ENCODE measurements at regions not wholly inside any gene's neighbourhood (a gene's known extent, or its start where the extent isn't known, plus 50 kb on each side); places are given as distances from the start of the nearest gene placed in this dataset.

DNA sequence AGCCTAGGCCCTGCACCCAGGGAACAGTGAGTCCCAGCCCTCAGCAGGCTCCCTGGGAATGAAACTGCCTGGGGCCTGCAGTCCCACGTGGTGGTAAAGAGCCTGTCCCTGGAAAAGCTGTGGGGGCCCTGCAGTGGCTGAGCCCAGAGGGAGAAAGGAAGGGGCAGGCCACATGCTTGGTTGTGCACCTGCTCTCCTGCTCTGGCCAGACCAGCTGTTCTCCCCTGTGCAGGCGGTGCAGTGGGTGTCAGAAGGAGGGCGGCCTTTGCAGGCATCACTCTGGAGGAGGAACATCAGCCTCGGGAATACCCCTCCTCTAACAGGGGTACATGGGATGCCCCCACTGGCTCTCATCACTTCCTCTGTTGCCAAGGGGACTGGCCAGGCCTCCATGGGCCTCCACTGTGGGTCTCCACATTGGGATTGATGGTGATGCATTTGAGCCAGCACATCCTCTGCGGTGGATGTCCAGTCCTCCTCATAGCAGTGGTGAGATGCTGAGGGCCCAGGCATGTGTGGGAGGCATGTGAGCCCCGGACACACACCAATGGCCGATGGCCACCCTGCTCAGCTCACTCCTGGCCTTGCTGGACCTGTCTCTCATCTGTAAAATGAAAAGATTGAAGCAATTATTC, 690.4 kb downstream of the BRD1 start:
- Histone ChIP-seq H3K9me3 (no peaks in the 10 kb centered on the region), H3K4me3 (no peak overlapping the region), H3K36me3 (no peaks in the 10 kb centered on the region), H3K4me1 (peaks cover 0 to 13% (median 0%) of the 10 kb centered on the region in 4 donors), H3K27me3 (no peaks in the 10 kb centered on the region), H3K27ac (no peak overlapping the region)
- 75 to 85% methylated on average over 7 of the region's 7 CpGs for WGBS, 2 donors
- TF ChIP-seq POLR2A (IDR thresholded peaks at IDR 0.05) = peak in 1 of 2 donors; percentile 2
- TF ChIP-seq, protein P1, sequence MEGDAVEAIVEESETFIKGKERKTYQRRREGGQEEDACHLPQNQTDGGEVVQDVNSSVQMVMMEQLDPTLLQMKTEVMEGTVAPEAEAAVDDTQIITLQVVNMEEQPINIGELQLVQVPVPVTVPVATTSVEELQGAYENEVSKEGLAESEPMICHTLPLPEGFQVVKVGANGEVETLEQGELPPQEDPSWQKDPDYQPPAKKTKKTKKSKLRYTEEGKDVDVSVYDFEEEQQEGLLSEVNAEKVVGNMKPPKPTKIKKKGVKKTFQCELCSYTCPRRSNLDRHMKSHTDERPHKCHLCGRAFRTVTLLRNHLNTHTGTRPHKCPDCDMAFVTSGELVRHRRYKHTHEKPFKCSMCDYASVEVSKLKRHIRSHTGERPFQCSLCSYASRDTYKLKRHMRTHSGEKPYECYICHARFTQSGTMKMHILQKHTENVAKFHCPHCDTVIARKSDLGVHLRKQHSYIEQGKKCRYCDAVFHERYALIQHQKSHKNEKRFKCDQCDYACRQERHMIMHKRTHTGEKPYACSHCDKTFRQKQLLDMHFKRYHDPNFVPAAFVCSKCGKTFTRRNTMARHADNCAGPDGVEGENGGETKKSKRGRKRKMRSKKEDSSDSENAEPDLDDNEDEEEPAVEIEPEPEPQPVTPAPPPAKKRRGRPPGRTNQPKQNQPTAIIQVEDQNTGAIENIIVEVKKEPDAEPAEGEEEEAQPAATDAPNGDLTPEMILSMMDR (IDR thresholded peaks at IDR 0.05) = no peak
- DNase-seq (ENCODE audit: low spot score in 2 of 2) = no peak

DNA sequence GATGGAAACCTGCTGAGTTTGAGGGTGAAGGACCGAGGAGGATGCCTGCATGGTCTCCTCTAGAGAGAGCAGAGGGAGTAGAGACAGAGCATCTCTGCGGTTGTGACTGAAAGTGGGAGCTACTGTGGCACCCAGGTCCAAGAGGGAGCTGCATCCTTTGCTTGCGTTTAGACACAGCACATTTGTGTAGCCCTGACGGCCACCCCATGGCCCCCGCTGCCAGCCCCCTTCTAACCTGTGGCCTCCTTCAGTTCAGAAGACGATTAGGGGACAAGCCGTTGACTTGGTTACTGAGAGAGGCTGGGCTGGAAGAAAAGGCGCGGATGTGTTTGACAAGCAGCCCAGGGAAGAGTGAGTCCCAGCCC, 690.9 kb downstream of the BRD1 start:
- DNase-seq (ENCODE audit: low spot score in 2 of 2) = no peak
- 89 to 90% methylated on average over 9 of the region's 9 CpGs for WGBS, 2 donors
- no peak overlapping the region for H3K4me3 ChIP-seq

DNA sequence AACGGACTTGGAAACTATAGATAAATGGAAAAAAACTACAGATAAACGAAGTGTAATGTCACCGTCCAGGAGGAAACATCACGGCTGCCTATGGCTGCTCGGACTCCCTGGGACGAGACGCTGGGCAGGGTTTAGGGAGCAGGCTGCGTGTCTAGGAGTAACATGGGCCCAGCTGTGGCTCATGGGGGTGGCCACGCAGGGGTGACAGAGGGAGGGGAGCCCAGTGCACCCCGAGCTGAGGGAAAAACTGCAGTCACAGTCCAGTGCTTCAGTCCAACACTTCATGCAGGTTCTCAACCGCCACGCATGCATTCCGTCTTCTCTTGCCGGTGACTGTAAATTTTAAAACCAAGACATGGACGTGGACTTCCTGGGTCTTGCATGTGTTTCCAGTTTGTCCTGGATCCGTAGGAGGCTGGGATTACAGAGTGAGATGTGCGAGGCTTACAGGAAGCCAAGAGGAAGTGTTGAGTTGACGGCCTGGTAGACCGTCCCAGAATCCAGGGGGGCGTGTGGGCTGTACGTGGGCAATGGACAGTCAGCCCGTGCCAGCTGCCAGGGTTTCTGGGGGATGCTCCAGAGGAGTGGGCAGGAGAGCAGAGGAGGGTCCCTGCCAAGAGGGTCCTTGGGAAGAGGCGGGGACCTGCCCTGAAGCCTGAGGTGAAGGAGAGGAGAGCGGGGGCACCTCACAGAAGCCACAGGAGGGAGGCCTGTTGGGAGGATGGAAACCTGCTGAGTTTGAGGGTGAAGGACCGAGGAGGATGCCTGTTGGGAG, 691.4 kb downstream of the BRD1 start:
- no peak for DNase-seq (ENCODE audit: low spot score in 2 of 2)
- Histone ChIP-seq H3K4me3 (no peak overlapping the region), H3K27me3 (no peaks in the 10 kb centered on the region), H3K9me3 (no peaks in the 10 kb centered on the region), H3K4me1 (peaks cover 0 to 13% (median 0%) of the 10 kb centered on the region in 4 donors), H3K36me3 (no peaks in the 10 kb centered on the region), H3K27ac (no peak overlapping the region)
- WGBS, 2 donors = 81% methylated on average over 25 of the region's 25 CpGs
- TF ChIP-seq EP300 (IDR thresholded peaks at IDR 0.05) (no peak), POLR2A (IDR thresholded peaks at IDR 0.05) (no peak)
- TF ChIP-seq, protein P1 (IDR thresholded peaks at IDR 0.05) = no peak

More for the DNA sequence above, 690.9 kb downstream of the BRD1 start:
- TF ChIP-seq POLR2A (IDR thresholded peaks at IDR 0.05) = no peak
- peaks cover 0 to 13% (median 0%) of the 10 kb centered on the region in 4 donors for H3K4me1 ChIP-seq
- H3K36me3 ChIP-seq = no peaks in the 10 kb centered on the region
- no peaks in the 10 kb centered on the region for H3K9me3 ChIP-seq
- H3K27me3 ChIP-seq = no peaks in the 10 kb centered on the region
- no peak overlapping the region for H3K27ac ChIP-seq

DNA sequence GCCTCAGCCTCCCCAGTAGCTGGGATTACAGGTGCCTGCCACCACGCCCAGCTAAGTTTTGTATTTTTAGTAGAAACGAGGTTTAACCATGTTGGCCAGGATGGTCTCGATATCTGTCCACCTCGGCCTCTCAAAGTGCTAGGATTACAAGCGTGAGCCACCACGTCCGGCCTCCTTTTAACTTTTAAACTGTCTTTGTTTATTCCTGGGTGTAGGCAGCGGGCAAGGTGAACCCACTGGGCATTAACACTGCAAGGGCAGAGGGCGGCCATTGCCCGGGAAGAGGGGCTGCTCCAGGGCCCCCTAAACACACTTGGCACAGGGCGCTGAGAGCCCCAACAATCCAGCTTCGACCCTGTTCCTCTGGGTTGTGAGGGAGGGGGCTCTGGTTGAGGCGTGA, 693.6 kb downstream of the BRD1 start:
- Histone ChIP-seq H3K4me1 (no peaks in the 10 kb centered on the region), H3K27me3 (no peaks in the 10 kb centered on the region), H3K27ac (no peak overlapping the region), H3K4me3 (no peak overlapping the region), H3K9me3 (no peaks in the 10 kb centered on the region), H3K36me3 (no peaks in the 10 kb centered on the region)
- WGBS, 2 donors = 84 to 87% methylated on average over 10 to 13 of the region's 13 CpGs
- TF ChIP-seq POLR2A (IDR thresholded peaks at IDR 0.05) (no peak), EP300 (IDR thresholded peaks at IDR 0.05) (no peak)
- TF ChIP-seq, protein P1 (IDR thresholded peaks at IDR 0.05) = no peak
- DNase-seq (ENCODE audit: low spot score in 2 of 2) = no peak

DNA sequence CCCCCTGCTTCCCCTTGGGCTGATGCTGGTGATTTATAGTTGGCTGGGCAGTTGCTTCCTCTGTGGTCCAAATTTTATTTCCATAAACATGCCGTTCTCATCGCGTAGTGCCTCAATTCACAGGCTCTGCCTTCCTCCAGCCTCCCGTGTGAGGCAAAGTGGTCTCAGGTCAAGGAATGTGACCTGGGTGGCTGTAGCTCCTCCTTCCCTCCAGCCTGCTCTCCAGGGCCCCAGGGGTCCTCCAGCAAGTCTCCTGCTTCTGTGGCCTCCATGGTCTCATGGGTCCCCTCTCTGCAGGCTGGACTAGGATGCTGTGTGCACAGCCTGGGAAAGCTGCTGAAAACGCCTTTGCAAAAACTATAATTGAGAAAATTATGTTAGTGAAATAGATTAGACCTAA, 694.1 kb downstream of the BRD1 start:
- Histone ChIP-seq H3K27me3 (no peaks in the 10 kb centered on the region), H3K4me3 (no peak overlapping the region), H3K36me3 (no peaks in the 10 kb centered on the region), H3K9me3 (no peaks in the 10 kb centered on the region), H3K4me1 (no peaks in the 10 kb centered on the region), H3K27ac (no peak overlapping the region)
- DNase-seq (ENCODE audit: low spot score in 2 of 2) = no peak
- 38 to 39% methylated on average over 5 of the region's 5 CpGs for WGBS, 2 donors
- TF ChIP-seq, protein P1 (IDR thresholded peaks at IDR 0.05) = no peak
- TF ChIP-seq POLR2A (IDR thresholded peaks at IDR 0.05) (no peak), EP300 (IDR thresholded peaks at IDR 0.05) (no peak)

All from tibial nerve (tissue), 4 donors.